SK-N-SH (cell line): ENCODE measurements at regions not wholly inside any gene's neighbourhood (a gene's known extent, or its start where the extent isn't known, plus 50 kb on each side); places are given as distances from the start of the nearest gene placed in this dataset.

Source experiments
- CTCF ChIA-PET: fragments of 300-600, 350-600 bp; formaldehyde crosslinking; extraction: SDS; loops from one replicate; lab custom pipeline; 2021; lab: Yijun Ruan, JAX
- POLR2A ChIA-PET: fragments of 350-600 bp; sonication (Branson Sonifier 250); formaldehyde crosslinking; extraction: SDS; loops from one replicate; lab custom pipeline; 2020; ENCODE audit warnings: antibody characterized with exemption, inconsistent platforms; lab: Yijun Ruan, JAX
- DNase-seq: peaks from one replicate; pipeline ENCODE4 v3.0.0; 2012
- H2AFZ ChIP-seq: fragments of 200-600 bp; sonication (generic); 2 replicates; pipeline ENCODE4 v1.8.1; 2016; ENCODE audit warnings: antibody characterized with exemption, mild to moderate bottlenecking, low read depth
- H3F3A ChIP-seq: fragments of 200-600 bp; sonication (generic); replicated peaks from 2 replicates; pipeline ENCODE3; 2016; ENCODE audit warnings: antibody characterized with exemption, mild to moderate bottlenecking; ENCODE audit not compliant: insufficient read depth
- H3K27ac ChIP-seq, 2 experiments: fragments of 200-500 bp in 1 of 2; fragments of 200-600 bp in 1 of 2; sonication (Bioruptor generic) in 1 of 2; sonication (generic), shearing (Covaris generic) in 1 of 2; 2 replicates each; pipeline versions ENCODE4 v1.5.1 to v1.6.1; 2014 to 2016; ENCODE audit warnings: low read depth in 2 of 2, inconsistent platforms in 1 of 2, low read length in 1 of 2, mild to moderate bottlenecking in 1 of 2, mixed read lengths in 1 of 2
- H3K27me3 ChIP-seq: fragments of 200-600 bp; sonication (generic), shearing (Covaris generic); 2 replicates; pipeline ENCODE4 v1.6.1; 2016; ENCODE audit warnings: mixed run types; ENCODE audit not compliant: insufficient read depth
- H3K36me3 ChIP-seq, 2 experiments: fragments of 200-500 bp in 1 of 2; fragments of 200-600 bp in 1 of 2; sonication (Bioruptor generic) in 1 of 2; sonication (generic) in 1 of 2; replicated peaks in 1 of 2; 2 replicates each; pipeline versions ENCODE3 to v1.5.1; 2014 to 2016; ENCODE audit warnings: low read length in 1 of 2, mild to moderate bottlenecking in 1 of 2; ENCODE audit not compliant: insufficient read depth in 2 of 2, control insufficient read depth in 1 of 2
- H3K4me1 ChIP-seq, 2 experiments: fragments of 200-500 bp in 1 of 2; fragments of 200-600 bp in 1 of 2; sonication (Bioruptor generic) in 1 of 2; sonication (generic), shearing (Covaris generic) in 1 of 2; 2 replicates each; pipeline versions ENCODE4 v1.5.1 to v1.6.1; 2014 to 2016; ENCODE audit warnings: low read depth in 1 of 2, low read length in 1 of 2, mixed run types in 1 of 2; ENCODE audit not compliant: insufficient read depth in 2 of 2, control insufficient read depth in 1 of 2
- H3K4me2 ChIP-seq: fragments of 200-600 bp; sonication (generic), shearing (Covaris generic); 2 replicates; pipeline ENCODE4 v1.6.1; 2017; ENCODE audit warnings: mixed run types
- H3K4me3 ChIP-seq, 2 experiments: fragments of 200-500 bp in 1 of 2; fragments of 200-600 bp in 1 of 2; sonication (Bioruptor generic) in 1 of 2; sonication (generic), shearing (Covaris generic) in 1 of 2; 2 replicates each; pipeline versions ENCODE4 v1.5.1 to v1.8.1; 2014 to 2016; ENCODE audit warnings: low read depth in 2 of 2, inconsistent platforms in 1 of 2, low read length in 1 of 2, mild to moderate bottlenecking in 1 of 2, mixed read lengths in 1 of 2, moderate library complexity in 1 of 2
- H3K79me2 ChIP-seq: fragments of 200-600 bp; sonication (generic); 2 replicates; pipeline ENCODE4 v1.8.1; 2017; ENCODE audit warnings: mild to moderate bottlenecking; ENCODE audit not compliant: insufficient read depth
- H3K9ac ChIP-seq: fragments of 200-600 bp; sonication (generic); 2 replicates; pipeline ENCODE4 v1.6.1; 2017; ENCODE audit warnings: mixed run types
- H3K9me2 ChIP-seq: fragments of 200-600 bp; sonication (generic); 2 replicates; pipeline ENCODE4 v1.6.1; 2017; ENCODE audit warnings: mixed run types
- H3K9me3 ChIP-seq: fragments of 200-600 bp; sonication (generic); 2 replicates; pipeline ENCODE4 v1.6.1; 2017; ENCODE audit warnings: mixed run types, mild to moderate bottlenecking, moderate library complexity
- H4K20me1 ChIP-seq: fragments of 200-600 bp; sonication (generic); 2 replicates; pipeline ENCODE4 v1.6.1; 2017; ENCODE audit warnings: mild to moderate bottlenecking, mixed run types; ENCODE audit not compliant: insufficient read depth
- ELF1 ChIP-seq: IDR thresholded peaks from 2 replicates; pipeline ENCODE4 v1.4.0; 2012
- EZH2phosphoT487 ChIP-seq: fragments of 200-600 bp; sonication (generic); IDR thresholded peaks from 2 replicates; pipeline ENCODE4 v1.6.1; 2017; ENCODE audit warnings: low read depth, mixed run types, mild to moderate bottlenecking, antibody characterized with exemption, moderate library complexity, borderline replicate concordance
- FOXJ3 ChIP-seq: sonication (generic); formaldehyde crosslinking; IDR thresholded peaks from 2 replicates; pipeline ENCODE4 v1.5.1; 2020; ENCODE audit warnings: mild to moderate bottlenecking, missing genetic modification reagents
- FOXM1 ChIP-seq: IDR thresholded peaks from 2 replicates; pipeline ENCODE4 v1.4.0; 2012; ENCODE audit warnings: low read depth, mild to moderate bottlenecking
- GABPA ChIP-seq: IDR thresholded peaks from 2 replicates; pipeline ENCODE4 v1.4.0; 2012; ENCODE audit warnings: low read depth, mild to moderate bottlenecking
- IRF3 ChIP-seq: fragments of 150-350 bp; IDR thresholded peaks from 2 replicates; pipeline ENCODE4 v1.6.1; 2016; ENCODE audit warnings: mild to moderate bottlenecking, low read depth, low read length
- NRF1 ChIP-seq: IDR thresholded peaks from 2 replicates; pipeline ENCODE4 v1.6.1; 2012; ENCODE audit warnings: low read depth, mild to moderate bottlenecking, low read length
- PBX3 ChIP-seq: IDR thresholded peaks from 2 replicates; pipeline ENCODE4; 2012
- RAD21 ChIP-seq: IDR thresholded peaks from 2 replicates; pipeline ENCODE4 v1.6.1; 2012; ENCODE audit warnings: mild to moderate bottlenecking, low read length
- RCOR1 ChIP-seq: fragments of 150-350 bp; IDR thresholded peaks from 2 replicates; pipeline ENCODE4 v1.6.1; 2017; ENCODE audit warnings: antibody characterized with exemption, low read length
- SMC3 ChIP-seq: IDR thresholded peaks from 2 replicates; pipeline ENCODE4 v1.6.1; 2012; ENCODE audit warnings: low read depth, low read length, improper control_type of control experiment
- TAF1 ChIP-seq: IDR thresholded peaks from 2 replicates; pipeline ENCODE4 v1.6.1; 2012; ENCODE audit warnings: low read depth, mild to moderate bottlenecking, low read length, moderate library complexity, borderline replicate concordance
- TCF12 ChIP-seq: IDR thresholded peaks from 2 replicates; pipeline ENCODE4 v1.4.0; 2012
- TEAD4 ChIP-seq: IDR thresholded peaks from 2 replicates; pipeline ENCODE4 v1.4.0; 2012; ENCODE audit warnings: mild to moderate bottlenecking, borderline replicate concordance; ENCODE audit not compliant: insufficient read depth
- YY1 ChIP-seq: IDR thresholded peaks from 2 replicates; pipeline ENCODE4 v1.4.0; 2012; ENCODE audit warnings: low read depth, mild to moderate bottlenecking
- WGBS: methylation state at CpG from one replicate; pipeline ENCODE4 v1.1.6; 2017; ENCODE audit warnings: low lambda C conversion rate; 5-methylcytosine and 5-hydroxymethylcytosine counted together
- TF ChIP-seq, protein P1 (sequence below): IDR thresholded peaks from 2 replicates; pipeline ENCODE4 v1.4.0; 2012; ENCODE audit warnings: low read depth, borderline replicate concordance
- TF ChIP-seq, protein P2 (sequence below): IDR thresholded peaks from 2 replicates; pipeline ENCODE4 v1.4.0; 2012; ENCODE audit warnings: low read depth, borderline replicate concordance

GRCh38 chr4:45846016-45846415, 277.8 kb downstream of the GABRG1 start:
- Histone ChIP-seq H3K79me2 (no peaks in the 10 kb centered on the region), H3K27me3 (no peaks in the 10 kb centered on the region), H3K4me2 (no peak overlapping the region), H3K9ac (no peak overlapping the region), H4K20me1 (no peaks in the 10 kb centered on the region), H2AFZ (no peak overlapping the region), H3K36me3 (no peaks in the 10 kb centered on the region), H3K9me3 (0 out of 2 replicates have a peak, but pooled peaks cover 4% of the 10 kb centered on the region), H3K4me1 (no peaks in the 10 kb centered on the region), H3K4me3 (no peak overlapping the region), H3K27ac (no peak overlapping the region), H3K9me2 (no peaks in the 10 kb centered on the region), H3F3A (no peaks in the 10 kb centered on the region)
- CTCF ChIA-PET = no interaction called here
- DNase-seq = no peak
- WGBS = 23% methylated on average over 1 of the region's 1 CpG
- TF ChIP-seq, protein P1, sequence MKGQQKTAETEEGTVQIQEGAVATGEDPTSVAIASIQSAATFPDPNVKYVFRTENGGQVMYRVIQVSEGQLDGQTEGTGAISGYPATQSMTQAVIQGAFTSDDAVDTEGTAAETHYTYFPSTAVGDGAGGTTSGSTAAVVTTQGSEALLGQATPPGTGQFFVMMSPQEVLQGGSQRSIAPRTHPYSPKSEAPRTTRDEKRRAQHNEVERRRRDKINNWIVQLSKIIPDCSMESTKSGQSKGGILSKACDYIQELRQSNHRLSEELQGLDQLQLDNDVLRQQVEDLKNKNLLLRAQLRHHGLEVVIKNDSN = no peak
- TF ChIP-seq RAD21 (no peak), RCOR1 (no peak), FOXJ3 (CRISPR knock-in tag) (no peak), IRF3 (no peak), TAF1 (no peak), GABPA (no peak), PBX3 (no peak), NRF1 (no peak), ELF1 (no peak), TEAD4 (no peak), TCF12 (no peak), FOXM1 (no peak), YY1 (no peak), SMC3 (no peak), EZH2phosphoT487 (no peak)
- TF ChIP-seq, protein P2, sequence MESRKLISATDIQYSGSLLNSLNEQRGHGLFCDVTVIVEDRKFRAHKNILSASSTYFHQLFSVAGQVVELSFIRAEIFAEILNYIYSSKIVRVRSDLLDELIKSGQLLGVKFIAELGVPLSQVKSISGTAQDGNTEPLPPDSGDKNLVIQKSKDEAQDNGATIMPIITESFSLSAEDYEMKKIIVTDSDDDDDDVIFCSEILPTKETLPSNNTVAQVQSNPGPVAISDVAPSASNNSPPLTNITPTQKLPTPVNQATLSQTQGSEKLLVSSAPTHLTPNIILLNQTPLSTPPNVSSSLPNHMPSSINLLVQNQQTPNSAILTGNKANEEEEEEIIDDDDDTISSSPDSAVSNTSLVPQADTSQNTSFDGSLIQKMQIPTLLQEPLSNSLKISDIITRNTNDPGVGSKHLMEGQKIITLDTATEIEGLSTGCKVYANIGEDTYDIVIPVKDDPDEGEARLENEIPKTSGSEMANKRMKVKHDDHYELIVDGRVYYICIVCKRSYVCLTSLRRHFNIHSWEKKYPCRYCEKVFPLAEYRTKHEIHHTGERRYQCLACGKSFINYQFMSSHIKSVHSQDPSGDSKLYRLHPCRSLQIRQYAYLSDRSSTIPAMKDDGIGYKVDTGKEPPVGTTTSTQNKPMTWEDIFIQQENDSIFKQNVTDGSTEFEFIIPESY = no peak
- POLR2A ChIA-PET = no interaction called here
